Urinary bladder (tissue), 3 donors: ENCODE measurements at regions not wholly inside any gene's neighbourhood (a gene's known extent, or its start where the extent isn't known, plus 50 kb on each side); places are given as distances from the start of the nearest gene placed in this dataset.
"Not testable (repeated sequence)": the region's sequence is repeated elsewhere in the genome, so short reads cannot be mapped to it uniquely, and the experiment has no call there.

Experiments
- DNase-seq: peaks from one replicate; pipeline ENCODE4 v3.0.0-alpha.2; 2015; ENCODE audit errors: extremely low spot score
- H3K27ac ChIP-seq: one replicate; pipeline ENCODE4 v1.5.1; 2013; ENCODE audit warnings: low read depth, mild to moderate bottlenecking, moderate library complexity
- H3K36me3 ChIP-seq: one replicate; pipeline ENCODE4 v1.6.1; 2013; ENCODE audit warnings: mild to moderate bottlenecking, moderate library complexity; ENCODE audit not compliant: insufficient read depth
- H3K4me1 ChIP-seq: one replicate; pipeline ENCODE4 v1.6.1; 2013; ENCODE audit warnings: mild to moderate bottlenecking, moderate library complexity; ENCODE audit not compliant: insufficient read depth
- H3K4me3 ChIP-seq: one replicate; pipeline ENCODE4 v1.5.1; 2013; ENCODE audit warnings: low read depth, low read length
- WGBS: extraction: QIAGEN DNeasy Blood & Tissue Kit; methylation state at CpG from one replicate; pipeline ENCODE4 v1.1.7; 2013; 5-methylcytosine and 5-hydroxymethylcytosine counted together
- donor health status: healthy with polysubstance abuse.
- donor health status: healthy.

- no peaks in the 10 kb centered on the region for H3K4me1 ChIP-seq
- no peak overlapping the region for H3K4me3 ChIP-seq
- H3K27ac ChIP-seq: no peak overlapping the region
- WGBS: 77% methylated on average over 4 of the region's 4 CpGs
- no peaks in the 10 kb centered on the region for H3K36me3 ChIP-seq
- DNase-seq: no peak
Observed at GRCh38 chr6:3619800-3620199, 131.7 kb downstream of the PXDC1 start.

- no peak overlapping the region for H3K27ac ChIP-seq
- H3K4me3 ChIP-seq: no peak overlapping the region
- no peak for DNase-seq
- WGBS: 84% methylated on average over 7 of the region's 7 CpGs
- no peaks in the 10 kb centered on the region for H3K36me3 ChIP-seq
- no peaks in the 10 kb centered on the region for H3K4me1 ChIP-seq
Observed at GRCh38 chr6:3619201-3619600, 132.3 kb downstream of the PXDC1 start.

DNA sequence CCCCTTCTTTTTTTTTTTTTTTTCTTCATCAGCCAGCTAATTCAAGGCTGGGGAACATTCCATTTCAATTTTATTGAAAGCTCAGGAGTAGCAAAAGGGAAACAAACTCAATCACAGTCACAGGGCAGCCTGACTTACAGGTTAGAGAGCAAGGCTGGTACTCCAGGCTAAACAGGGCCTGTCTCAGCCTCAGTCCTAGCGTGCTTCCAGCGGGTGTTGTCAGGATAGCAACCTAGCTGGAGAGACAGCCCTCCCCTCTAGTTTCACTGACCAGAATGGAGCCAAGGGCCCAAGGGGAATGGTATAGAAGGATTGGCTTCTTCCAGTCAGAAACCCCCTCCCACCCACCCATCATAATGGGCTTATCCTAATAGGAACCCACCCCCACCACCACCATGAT, 132.9 kb downstream of the PXDC1 start:
- WGBS: 95% methylated on average over 2 of the region's 2 CpGs
- Histone ChIP-seq H3K36me3 (no peaks in the 10 kb centered on the region), H3K4me3 (no peak overlapping the region), H3K4me1 (no peaks in the 10 kb centered on the region), H3K27ac (no peak overlapping the region)
- no peak for DNase-seq

- Histone ChIP-seq H3K4me3 (no peak overlapping the region), H3K27ac (no peak overlapping the region), H3K36me3 (no peaks in the 10 kb centered on the region), H3K4me1 (no peaks in the 10 kb centered on the region)
- 89% methylated on average over 29 of the region's 29 CpGs for WGBS
- no peak for DNase-seq
Observed at GRCh38 chr6:3617681-3618311, 133.7 kb downstream of the PXDC1 start.

- no peaks in the 10 kb centered on the region for H3K4me1 ChIP-seq
- H3K4me3 ChIP-seq: no peak overlapping the region
- no peak overlapping the region for H3K27ac ChIP-seq
- DNase-seq: no peak
- H3K36me3 ChIP-seq: no peaks in the 10 kb centered on the region
- 51% methylated on average over 7 of the region's 7 CpGs for WGBS
Observed at GRCh38 chr6:3617192-3617631, 134.3 kb downstream of the PXDC1 start.

DNA sequence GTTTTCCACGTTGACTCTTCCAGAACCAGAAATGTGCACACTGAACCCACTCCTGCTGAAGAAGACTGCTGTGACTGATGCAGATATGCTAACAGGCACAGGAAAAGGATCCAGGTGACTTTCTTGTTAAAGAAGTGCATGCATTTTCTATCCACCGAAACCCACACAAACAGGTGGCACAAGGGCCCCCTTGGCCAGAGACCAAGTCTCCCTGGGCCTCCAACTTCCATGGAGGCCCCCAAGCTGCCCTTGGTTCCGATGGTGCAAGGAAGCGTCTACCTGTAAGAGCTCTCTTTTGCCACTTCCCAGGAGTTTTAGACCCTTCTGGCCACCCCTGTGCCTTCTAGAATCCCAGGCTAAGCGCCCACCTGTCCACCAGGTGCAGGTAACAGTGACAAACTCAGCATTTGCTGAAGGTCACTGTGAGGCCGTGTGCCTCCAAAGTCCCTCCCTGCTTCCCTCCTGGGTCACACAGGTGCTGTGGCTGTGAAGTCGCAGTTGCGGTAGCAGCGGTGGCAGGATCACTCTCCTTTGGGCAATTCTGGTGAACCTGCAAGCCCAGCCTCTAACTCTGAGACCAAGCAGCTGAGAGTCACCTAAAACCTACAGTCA, 134.8 kb downstream of the PXDC1 start:
- DNase-seq: no peak

GRCh38 chr6:3615391-3616380, 135.8 kb downstream of the PXDC1 start:
- Histone ChIP-seq H3K4me3 (no peak overlapping the region), H3K27ac (no peak overlapping the region), H3K36me3 (no peaks in the 10 kb centered on the region), H3K4me1 (no peaks in the 10 kb centered on the region)
- WGBS: 93% methylated on average over 11 of the region's 11 CpGs
- DNase-seq: no peak

More for the DNA sequence above, 134.8 kb downstream of the PXDC1 start:
- Histone ChIP-seq H3K4me1 (no peaks in the 10 kb centered on the region), H3K4me3 (no peak overlapping the region), H3K36me3 (no peaks in the 10 kb centered on the region), H3K27ac (no peak overlapping the region)
- WGBS: 92% methylated on average over 9 of the region's 9 CpGs

DNA sequence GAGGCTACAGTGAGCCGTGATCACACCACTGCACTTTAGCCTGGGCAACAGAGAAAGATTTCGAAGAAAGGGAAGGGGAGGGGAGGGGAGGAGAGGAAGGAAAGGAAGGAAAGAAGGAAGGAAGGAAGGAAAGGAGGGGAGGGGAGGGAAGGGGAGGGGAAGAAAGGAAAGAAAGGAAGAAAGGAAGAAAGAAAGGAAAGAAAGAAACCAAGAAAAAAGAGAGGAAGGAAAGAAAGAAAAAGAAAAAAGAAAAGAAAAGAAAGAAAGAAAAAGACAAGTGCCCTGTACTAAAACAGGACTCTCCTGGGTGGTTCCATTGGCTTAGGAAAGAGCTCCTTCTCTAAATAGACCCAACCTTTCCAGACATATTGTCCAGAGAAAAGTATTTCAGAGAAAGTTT, 136.6 kb downstream of the PXDC1 start:
- H3K4me1 ChIP-seq: no peaks in the 10 kb centered on the region
- DNase-seq: no peak
- H3K27ac ChIP-seq: no peak overlapping the region
- H3K4me3 ChIP-seq: no peak overlapping the region
- 81% methylated on average over 2 of the region's 2 CpGs for WGBS
- no peaks in the 10 kb centered on the region for H3K36me3 ChIP-seq

DNA sequence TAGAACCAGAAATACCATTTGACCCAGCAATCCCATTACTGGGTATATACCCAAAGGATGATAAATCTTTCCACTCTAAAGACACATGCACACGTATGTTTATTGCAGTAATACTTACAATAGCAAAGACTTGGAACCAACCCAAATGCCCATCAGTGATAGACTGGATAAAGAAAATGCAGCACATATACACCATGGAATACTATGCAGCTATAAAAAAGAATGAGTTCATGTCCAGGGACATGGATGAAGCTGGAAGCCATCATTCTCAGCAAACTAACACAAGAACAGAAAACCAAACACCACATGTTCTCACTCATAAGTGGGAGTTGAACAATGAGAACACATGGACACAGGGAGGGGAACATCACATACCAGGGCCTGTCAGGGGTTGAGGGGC, 137.9 kb downstream of the PXDC1 start:
- H3K27ac ChIP-seq, H3K4me3 ChIP-seq, DNase-seq, H3K36me3 ChIP-seq, H3K4me1 ChIP-seq: not testable (repeated sequence)
- WGBS: 83% methylated on average over 1 of the region's 1 CpG

- no peaks in the 10 kb centered on the region for H3K36me3 ChIP-seq
- WGBS: 32% methylated on average over 8 of the region's 8 CpGs
- peak; percentile 8 for DNase-seq
- H3K4me1 ChIP-seq: no peaks in the 10 kb centered on the region
- H3K27ac ChIP-seq: no peak overlapping the region
- H3K4me3 ChIP-seq: no peak overlapping the region
Observed at GRCh38 chr6:3612341-3613041, 139.0 kb downstream of the PXDC1 start.

- H3K36me3 ChIP-seq: no peaks in the 10 kb centered on the region
- DNase-seq: no peak
- no peak overlapping the region for H3K27ac ChIP-seq
- 78% methylated on average over 7 of the region's 7 CpGs for WGBS
- H3K4me1 ChIP-seq: no peaks in the 10 kb centered on the region
- H3K4me3 ChIP-seq: no peak overlapping the region
Observed at GRCh38 chr6:3610921-3611320, 140.6 kb downstream of the PXDC1 start.

DNA sequence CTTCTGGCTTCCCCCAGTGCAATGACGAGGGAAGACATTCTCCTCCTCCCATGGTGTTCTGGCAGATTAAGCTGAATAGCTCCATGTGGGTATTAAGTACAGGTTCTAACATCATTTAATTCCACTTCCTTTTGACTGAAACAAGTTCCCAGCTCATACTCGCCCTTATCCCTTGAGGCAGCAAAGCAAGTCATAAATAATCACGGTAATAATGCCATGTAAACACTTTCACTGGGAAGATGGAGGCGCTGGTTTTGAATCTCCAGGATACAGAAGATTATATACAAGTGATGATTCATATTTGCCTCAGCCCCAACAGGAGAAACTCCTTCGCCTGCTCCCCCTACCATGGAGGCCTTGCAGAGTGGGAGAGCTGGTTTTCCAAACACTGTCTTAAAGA, 141.3 kb downstream of the PXDC1 start:
- 21% methylated on average over 5 of the region's 5 CpGs for WGBS
- no peak overlapping the region for H3K4me3 ChIP-seq
- no peaks in the 10 kb centered on the region for H3K36me3 ChIP-seq
- H3K4me1 ChIP-seq: no peaks in the 10 kb centered on the region
- no peak overlapping the region for H3K27ac ChIP-seq
- DNase-seq: peak; percentile 35

- no peak for DNase-seq
- Histone ChIP-seq H3K36me3 (no peaks in the 10 kb centered on the region), H3K27ac (no peak overlapping the region), H3K4me3 (no peak overlapping the region), H3K4me1 (no peaks in the 10 kb centered on the region)
- WGBS: 94% methylated on average over 3 of the region's 3 CpGs
Observed at GRCh38 chr6:3609388-3609787, 142.1 kb downstream of the PXDC1 start.
